Middle frontal gyrus (tissue), 1 donor: ENCODE measurements at regions not wholly inside any gene's neighbourhood (a gene's known extent, or its start where the extent isn't known, plus 50 kb on each side); places are given as distances from the start of the nearest gene placed in this dataset.

Experiments
- DNase-seq: peaks from one replicate; pipeline ENCODE4 v3.0.0-alpha.2; 2015; ENCODE audit warnings: low spot score; ENCODE audit errors: extremely low spot score

GRCh38 chr15:47991357-47991756, 129.4 kb upstream of the SLC24A5 start:
- DNase-seq: no peak

- no peak for DNase-seq
Measured at GRCh38 chr15:47993051-47993450, 127.7 kb upstream of the SLC24A5 start.

GRCh38 chr15:47997195-47998080, 123.4 kb upstream of the SLC24A5 start:
- no peak for DNase-seq

- no peak for DNase-seq
Measured at GRCh38 chr15:47998619-47999019, 122.2 kb upstream of the SLC24A5 start.

- no peak for DNase-seq
Measured at GRCh38 chr15:48001393-48002039, 119.3 kb upstream of the SLC24A5 start.

GRCh38 chr15:48002767-48003166, 118.0 kb upstream of the SLC24A5 start:
- no peak for DNase-seq

GRCh38 chr15:48003441-48003840, 117.3 kb upstream of the SLC24A5 start:
- no peak for DNase-seq

- DNase-seq: no peak
Measured at GRCh38 chr15:48005077-48005476, 115.7 kb upstream of the SLC24A5 start.

- no peak for DNase-seq
Measured at GRCh38 chr15:48006031-48006511, 114.7 kb upstream of the SLC24A5 start.

- DNase-seq: no peak
Measured at GRCh38 chr15:48010316-48010715, 110.5 kb upstream of the SLC24A5 start.

- no peak for DNase-seq
Measured at GRCh38 chr15:48012191-48012590, 108.6 kb upstream of the SLC24A5 start.

- no peak for DNase-seq
Measured at GRCh38 chr15:48016865-48017264, 103.9 kb upstream of the SLC24A5 start.

- no peak for DNase-seq
Measured at GRCh38 chr15:48017747-48018146, 103.0 kb upstream of the SLC24A5 start.

- DNase-seq: no peak
Measured at GRCh38 chr15:48020166-48020565, 100.6 kb upstream of the SLC24A5 start.

GRCh38 chr15:48021336-48022086, 99.3 kb upstream of the SLC24A5 start:
- no peak for DNase-seq

GRCh38 chr15:48025118-48025517, 95.7 kb upstream of the SLC24A5 start:
- no peak for DNase-seq

- DNase-seq: no peak
Measured at GRCh38 chr15:48028712-48029111, 92.1 kb upstream of the SLC24A5 start.

- peak; percentile 11 for DNase-seq
Measured at GRCh38 chr15:48029642-48030041, 91.1 kb upstream of the SLC24A5 start.

- no peak for DNase-seq
Measured at GRCh38 chr15:48031466-48031865, 89.3 kb upstream of the SLC24A5 start.

- DNase-seq: no peak
Measured at GRCh38 chr15:48031973-48032372, 88.8 kb upstream of the SLC24A5 start.

- DNase-seq: no peak
Measured at GRCh38 chr15:48032911-48033310, 87.9 kb upstream of the SLC24A5 start.

- no peak for DNase-seq
Measured at GRCh38 chr15:48038221-48038620, 82.6 kb upstream of the SLC24A5 start.
